AG09319 (cell line): ENCODE measurements at regions not wholly inside any gene's neighbourhood (a gene's known extent, or its start where the extent isn't known, plus 50 kb on each side); places are given as distances from the start of the nearest gene placed in this dataset.
A peak's percentile ranks its signal among the peaks of the same experiment; 100 is the strongest.
"Not testable (repeated sequence)": the region's sequence is repeated elsewhere in the genome, so short reads cannot be mapped to it uniquely, and the experiment has no call there.

Source experiments
- DNase-seq: peaks from one replicate; pipeline ENCODE4 v3.0.0-alpha.2; 2010; ENCODE audit warnings: low read depth; ENCODE audit errors: extremely low read depth
- TF ChIP-seq, protein P1 (sequence below): IDR thresholded peaks from 2 replicates; pipeline ENCODE4 v1.5.1; 2011; ENCODE audit warnings: low read depth, mild to moderate bottlenecking, inconsistent platforms, low read length, moderate library complexity

DNA sequence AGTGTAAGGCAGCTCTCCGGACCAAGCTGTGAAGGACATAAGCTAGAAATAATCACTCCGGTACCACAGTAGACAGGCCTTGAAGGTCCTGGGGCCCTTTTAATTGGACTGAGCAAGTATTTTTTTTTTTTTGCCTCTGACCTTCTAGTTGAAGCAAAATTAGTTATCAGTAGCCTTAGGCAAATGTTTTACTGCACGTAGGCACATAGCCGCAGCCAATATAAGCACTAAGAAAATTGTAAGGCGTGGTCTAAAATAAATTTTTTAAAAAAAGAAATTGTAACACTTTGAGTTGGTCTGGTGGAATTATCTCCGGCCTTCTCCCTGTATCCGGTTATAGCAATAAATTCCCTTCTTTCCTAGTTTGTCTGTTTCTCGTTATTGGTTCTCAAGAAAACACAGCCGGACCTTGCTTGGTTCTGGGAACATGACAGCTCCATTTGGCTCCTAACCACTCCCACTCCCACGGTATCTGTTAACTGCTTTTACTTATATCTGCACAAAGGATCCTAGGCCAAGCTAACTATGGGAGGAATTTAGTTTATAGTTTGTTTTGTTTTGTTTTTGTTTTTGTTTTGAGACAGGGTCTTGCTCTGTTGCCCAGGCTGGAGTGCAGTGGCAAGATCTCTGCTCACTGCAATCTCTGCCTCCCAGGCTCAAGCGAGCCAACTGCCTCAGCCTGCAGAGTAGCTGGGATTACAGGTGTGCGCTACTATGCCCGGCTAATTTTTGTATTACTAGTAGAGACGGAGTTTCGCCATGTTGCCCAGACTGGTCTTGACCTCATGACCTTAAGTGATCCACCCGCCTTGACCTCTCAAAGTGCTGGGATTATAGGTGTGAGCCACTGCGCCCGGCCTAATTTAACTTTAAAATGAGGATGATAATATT, 124.4 kb upstream of the KIF5B start:
- TF ChIP-seq, protein P1, sequence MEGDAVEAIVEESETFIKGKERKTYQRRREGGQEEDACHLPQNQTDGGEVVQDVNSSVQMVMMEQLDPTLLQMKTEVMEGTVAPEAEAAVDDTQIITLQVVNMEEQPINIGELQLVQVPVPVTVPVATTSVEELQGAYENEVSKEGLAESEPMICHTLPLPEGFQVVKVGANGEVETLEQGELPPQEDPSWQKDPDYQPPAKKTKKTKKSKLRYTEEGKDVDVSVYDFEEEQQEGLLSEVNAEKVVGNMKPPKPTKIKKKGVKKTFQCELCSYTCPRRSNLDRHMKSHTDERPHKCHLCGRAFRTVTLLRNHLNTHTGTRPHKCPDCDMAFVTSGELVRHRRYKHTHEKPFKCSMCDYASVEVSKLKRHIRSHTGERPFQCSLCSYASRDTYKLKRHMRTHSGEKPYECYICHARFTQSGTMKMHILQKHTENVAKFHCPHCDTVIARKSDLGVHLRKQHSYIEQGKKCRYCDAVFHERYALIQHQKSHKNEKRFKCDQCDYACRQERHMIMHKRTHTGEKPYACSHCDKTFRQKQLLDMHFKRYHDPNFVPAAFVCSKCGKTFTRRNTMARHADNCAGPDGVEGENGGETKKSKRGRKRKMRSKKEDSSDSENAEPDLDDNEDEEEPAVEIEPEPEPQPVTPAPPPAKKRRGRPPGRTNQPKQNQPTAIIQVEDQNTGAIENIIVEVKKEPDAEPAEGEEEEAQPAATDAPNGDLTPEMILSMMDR, result no peak
- peak; percentile 16 for DNase-seq

DNA sequence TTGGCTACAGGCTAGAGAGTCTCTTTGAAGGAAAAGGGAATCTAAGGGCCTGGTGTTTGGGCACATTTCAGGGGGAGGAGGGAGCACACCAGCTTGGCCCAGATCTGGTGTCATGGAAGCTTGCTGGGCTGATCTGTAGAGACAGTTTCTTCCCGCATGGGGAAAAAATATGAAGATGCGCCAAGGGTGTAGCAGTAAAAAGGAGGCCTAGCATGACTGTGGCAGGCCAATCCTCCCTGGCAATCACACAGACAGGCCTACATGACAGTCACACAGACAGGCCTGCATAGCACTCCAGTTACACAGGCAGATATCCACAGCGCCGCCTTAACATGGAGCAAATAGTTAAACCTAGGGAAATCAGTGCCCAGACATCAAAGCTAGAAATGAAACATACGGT, 123.6 kb upstream of the KIF5B start:
- TF ChIP-seq, protein P1, result no peak

DNA sequence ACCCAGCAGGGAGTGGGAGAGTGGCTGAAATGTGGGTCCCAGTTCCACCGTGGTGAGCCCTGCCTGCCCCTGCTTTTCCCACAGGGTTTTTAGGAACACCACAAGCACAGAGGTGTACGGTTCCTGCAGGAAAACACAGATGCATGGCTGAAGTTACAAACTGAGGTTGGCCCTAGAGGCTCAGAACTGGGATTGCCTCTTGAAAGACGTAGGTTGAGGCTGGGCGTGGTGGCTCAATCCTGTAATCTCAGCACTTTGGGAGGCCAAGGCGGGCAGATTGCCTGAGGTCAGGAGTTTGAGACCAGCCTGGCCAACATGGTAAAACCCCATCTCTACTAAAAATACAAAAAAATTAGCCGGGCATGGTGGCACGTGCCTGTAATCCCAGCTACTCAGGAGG, 121.4 kb upstream of the KIF5B start:
- DNase-seq, result not testable (repeated sequence)

More for the DNA sequence above, 123.6 kb upstream of the KIF5B start:
- no peak for DNase-seq

DNA sequence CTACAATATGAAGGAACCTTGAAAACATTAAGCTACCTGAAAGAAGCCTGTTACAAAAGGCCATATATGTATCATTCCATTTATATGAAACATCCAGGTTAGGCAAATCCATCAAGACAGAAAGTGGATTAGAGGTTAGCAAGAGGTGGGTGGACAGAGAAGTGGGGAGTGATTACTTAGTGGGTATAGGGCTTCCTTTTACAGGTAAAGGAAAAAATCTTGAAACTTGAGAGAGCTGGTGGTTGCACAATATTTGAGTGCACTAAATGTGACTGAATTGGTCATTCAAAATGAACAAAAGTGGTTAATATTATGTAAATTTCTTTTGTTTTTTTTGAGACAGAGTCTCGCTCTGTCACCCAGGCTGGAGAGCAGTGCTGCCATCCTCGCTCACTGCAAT, 119.4 kb upstream of the KIF5B start:
- TF ChIP-seq, protein P1, result no peak
- DNase-seq, result no peak

DNA sequence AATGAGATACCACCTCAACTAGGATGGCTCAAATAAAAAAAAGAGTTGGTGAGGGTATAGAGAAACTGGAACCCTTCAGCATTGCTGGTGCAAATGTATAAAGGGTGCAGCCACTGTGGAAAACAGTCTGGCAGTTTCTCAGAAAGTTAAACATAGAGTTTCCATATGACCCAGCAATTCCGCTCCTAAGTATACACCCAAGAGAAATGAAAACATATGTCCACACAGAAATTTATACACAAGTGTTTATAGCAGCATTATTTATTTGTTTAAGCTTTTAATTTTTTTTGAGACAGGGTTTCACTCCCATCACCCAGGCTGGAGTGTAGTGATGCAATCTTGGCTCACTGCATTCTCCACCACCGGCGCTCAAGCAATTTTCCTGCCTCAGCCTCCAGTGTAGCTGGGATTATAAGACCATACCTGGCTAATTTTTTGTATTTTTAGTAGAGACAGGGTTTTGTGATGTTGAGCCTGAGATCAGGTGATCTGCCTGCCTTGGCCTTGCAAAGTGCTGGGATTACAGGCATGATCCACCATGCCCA, 118.2 kb upstream of the KIF5B start:
- TF ChIP-seq, protein P1, result no peak
- no peak for DNase-seq

DNA sequence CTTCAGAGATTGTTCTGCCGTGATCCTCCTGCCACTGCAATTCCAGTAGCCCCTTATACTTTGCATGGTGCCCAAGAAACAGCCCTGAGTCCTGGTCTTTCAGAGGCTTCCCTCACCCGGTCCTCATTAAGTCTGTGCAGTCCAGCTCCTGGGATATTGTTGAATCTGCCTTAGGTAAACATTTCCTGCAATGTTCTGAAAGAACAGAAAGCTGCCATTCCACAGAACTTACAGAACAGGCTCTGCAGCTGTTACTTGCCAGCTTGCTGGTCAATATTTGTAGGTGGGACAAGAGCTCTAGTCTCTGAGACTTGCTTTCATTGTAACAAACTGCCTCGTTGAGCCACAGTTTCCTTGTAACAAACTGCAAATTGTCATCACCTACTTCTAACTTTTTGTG, 115.0 kb upstream of the KIF5B start:
- TF ChIP-seq, protein P1, result no peak
- no peak for DNase-seq

DNA sequence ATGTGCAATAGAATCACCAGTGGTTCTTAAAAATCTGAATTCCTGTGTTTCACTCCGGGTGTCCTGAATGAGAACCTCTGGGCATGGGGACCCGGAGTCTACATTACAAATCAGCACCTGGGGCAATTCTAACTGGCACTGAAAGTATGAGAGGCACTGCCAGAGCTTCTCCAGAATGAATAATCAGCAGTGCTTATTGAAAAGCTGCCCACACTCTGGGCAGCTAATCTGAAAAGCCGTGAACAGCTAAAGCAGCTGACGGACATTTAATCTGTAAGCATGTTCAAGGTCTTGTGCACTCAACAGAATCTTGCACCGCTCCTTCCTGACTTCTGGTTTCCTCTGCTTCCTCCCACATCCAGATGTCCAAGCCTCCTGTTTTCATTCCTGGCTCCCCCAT, 113.3 kb upstream of the KIF5B start:
- no peak for DNase-seq
- TF ChIP-seq, protein P1, result no peak
